WTC11 (cell line): ENCODE measurements at regions not wholly inside any gene's neighbourhood (a gene's known extent, or its start where the extent isn't known, plus 50 kb on each side); places are given as distances from the start of the nearest gene placed in this dataset.

Source experiments
- ATAC-seq: fragments of 200-7000 bp; cut with Tn5 transposase; 2 replicates; pipeline ENCODE4 v1.10.0; 2021; ENCODE audit warnings: mild to moderate bottlenecking, moderate library complexity
- CTCF ChIA-PET: fragments of 300-600 bp; sonication (Branson Sonifier 250); formaldehyde crosslinking; loops from one replicate; lab custom pipeline; 2021; ENCODE audit warnings: antibody characterized with exemption; lab: Charles Lee
- POLR2A ChIA-PET: fragments of 350-600 bp; sonication (Branson Sonifier 250); formaldehyde crosslinking; loops from one replicate; lab custom pipeline; 2021; ENCODE audit warnings: antibody characterized with exemption; lab: Charles Lee
- DNase-seq: peaks from one replicate; pipeline ENCODE4 v3.0.0; 2021; ENCODE audit warnings: low spot score
- H3K27ac Mint-ChIP-seq: 2 replicates; pipeline ENCODE4 v1.8.0; 2021; ENCODE audit warnings: mixed read lengths
- H3K27me3 Mint-ChIP-seq: 2 replicates; pipeline ENCODE4 v1.8.0; 2021; ENCODE audit warnings: low read depth, mild to moderate bottlenecking, moderate library complexity, mixed read lengths
- H3K36me3 Mint-ChIP-seq: 2 replicates; pipeline ENCODE4 v1.8.0; 2021; ENCODE audit warnings: mixed read lengths
- H3K4me1 Mint-ChIP-seq: 2 replicates; pipeline ENCODE4 v1.8.0; 2022; ENCODE audit warnings: mixed read lengths
- H3K4me3 Mint-ChIP-seq: 2 replicates; pipeline ENCODE4 v1.8.0; 2021; ENCODE audit warnings: mild to moderate bottlenecking, moderate library complexity, mixed read lengths
- H3K9me3 Mint-ChIP-seq: 2 replicates; pipeline ENCODE4 v1.8.0; 2021; ENCODE audit warnings: mixed read lengths
- FOXJ3 ChIP-seq: sonication (generic); formaldehyde crosslinking; IDR thresholded peaks from 2 replicates; pipeline ENCODE4 v1.9.0; 2021; ENCODE audit warnings: missing genetic modification reagents, mild to moderate bottlenecking, borderline replicate concordance
- IRF1 ChIP-seq: sonication (generic); formaldehyde crosslinking; IDR thresholded peaks from 2 replicates; pipeline ENCODE4 v1.8.0; 2023; ENCODE audit warnings: missing genetic modification reagents
- JAZF1 ChIP-seq: fragments of 250-450 bp; sonication (Bioruptor Pico); IDR thresholded peaks from 2 replicates; pipeline ENCODE4 v1.9.0; 2021; ENCODE audit warnings: moderate library complexity, mild to moderate bottlenecking, inconsistent platforms
- JUN ChIP-seq: sonication (generic); formaldehyde crosslinking; IDR thresholded peaks from 2 replicates; pipeline ENCODE4 v1.8.0; 2023; ENCODE audit warnings: mild to moderate bottlenecking, missing genetic modification reagents
- ZMAT4 ChIP-seq: fragments of 250-450 bp; sonication (Bioruptor Pico); IDR thresholded peaks from 2 replicates; pipeline ENCODE4 v1.9.0; 2021; ENCODE audit warnings: mild to moderate bottlenecking
- TF ChIP-seq, protein P1 (sequence below): sonication (generic); formaldehyde crosslinking; IDR thresholded peaks from 2 replicates; pipeline ENCODE4 v1.8.1; 2022; ENCODE audit warnings: low read depth, mild to moderate bottlenecking, moderate library complexity, missing genetic modification reagents, borderline replicate concordance

DNA sequence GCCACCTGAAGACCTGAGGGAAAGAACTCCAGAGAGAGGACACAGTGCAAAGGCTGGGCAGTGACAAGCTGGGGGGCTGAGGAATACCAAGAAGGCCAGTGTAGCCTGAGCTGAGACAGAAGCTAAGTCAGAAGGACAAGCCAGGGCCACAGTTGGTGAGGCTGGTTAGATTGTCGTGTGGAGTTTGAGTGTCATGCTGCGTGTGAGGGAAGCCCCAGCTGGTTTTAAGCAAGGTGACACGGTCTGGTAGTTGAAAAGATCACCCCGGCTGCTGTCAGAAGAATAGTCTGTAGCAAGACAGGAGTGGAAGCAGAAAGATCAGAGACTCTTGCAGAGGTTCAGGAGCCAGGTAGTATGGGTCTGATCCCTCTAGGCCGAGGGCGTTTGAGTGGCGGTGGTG is 50.6 kb upstream of the RMDN2 start:
- H3K36me3 Mint-ChIP-seq = no peaks in the 10 kb centered on the region
- H3K9me3 Mint-ChIP-seq = no peaks in the 10 kb centered on the region
- H3K4me3 Mint-ChIP-seq = no peak overlapping the region
- CTCF ChIA-PET = interaction anchor here (1.1 to 4.8 kb wide), 7 partner anchors 10 to 478 kb away, joined by 4 to 111 read pairs (median 5); no protein-coding TSS in a partner anchor
- no peak for TF ChIP-seq ZMAT4
- TF ChIP-seq JUN (CRISPR knock-in tag) = no peak
- TF ChIP-seq JAZF1 (CRISPR knock-in tag) = no peak
- TF ChIP-seq, protein P1, sequence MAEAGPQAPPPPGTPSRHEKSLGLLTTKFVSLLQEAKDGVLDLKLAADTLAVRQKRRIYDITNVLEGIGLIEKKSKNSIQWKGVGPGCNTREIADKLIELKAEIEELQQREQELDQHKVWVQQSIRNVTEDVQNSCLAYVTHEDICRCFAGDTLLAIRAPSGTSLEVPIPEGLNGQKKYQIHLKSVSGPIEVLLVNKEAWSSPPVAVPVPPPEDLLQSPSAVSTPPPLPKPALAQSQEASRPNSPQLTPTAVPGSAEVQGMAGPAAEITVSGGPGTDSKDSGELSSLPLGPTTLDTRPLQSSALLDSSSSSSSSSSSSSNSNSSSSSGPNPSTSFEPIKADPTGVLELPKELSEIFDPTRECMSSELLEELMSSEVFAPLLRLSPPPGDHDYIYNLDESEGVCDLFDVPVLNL = no peak
- no peak for TF ChIP-seq FOXJ3 (CRISPR knock-in tag)
- no peak for TF ChIP-seq IRF1 (CRISPR knock-in tag)
- TF ChIP-seq, all 79 proteins: peak for 0
- H3K27ac Mint-ChIP-seq = no peak overlapping the region
- DNase-seq = no peak
- POLR2A ChIA-PET = no interaction called here
- no peak for ATAC-seq
- peaks cover 8% of the 10 kb centered on the region; the same call in 1 of the 2 replicates for H3K27me3 Mint-ChIP-seq
- H3K4me1 Mint-ChIP-seq = peaks cover 41% of the 10 kb centered on the region
